ENCODE measurements at regions not wholly inside any gene's neighbourhood (a gene's known extent, or its start where the extent isn't known, plus 50 kb on each side); places are given as distances from the start of the nearest gene placed in this dataset.

DNA sequence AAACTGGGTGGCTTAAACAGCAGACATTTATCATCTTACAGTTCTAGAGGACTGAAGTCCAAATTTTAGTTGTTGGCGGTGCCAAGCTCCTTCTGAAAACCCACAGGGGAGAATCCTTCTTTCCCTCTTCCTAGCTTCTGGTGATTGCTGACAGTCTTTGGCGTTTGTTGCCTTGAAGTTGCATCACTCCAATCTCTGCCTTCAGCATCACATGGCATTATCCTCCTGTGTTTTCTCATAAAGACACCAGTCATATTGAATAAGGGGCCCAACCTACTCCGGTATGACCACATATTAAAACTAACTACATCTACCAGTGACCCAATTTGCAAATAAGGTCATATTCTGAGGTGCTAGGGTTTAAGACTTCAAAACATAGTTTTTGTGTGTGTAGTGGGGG lies 472.1 kb upstream of the IGFBP3 start:
- ATAC-seq: no peak

DNA sequence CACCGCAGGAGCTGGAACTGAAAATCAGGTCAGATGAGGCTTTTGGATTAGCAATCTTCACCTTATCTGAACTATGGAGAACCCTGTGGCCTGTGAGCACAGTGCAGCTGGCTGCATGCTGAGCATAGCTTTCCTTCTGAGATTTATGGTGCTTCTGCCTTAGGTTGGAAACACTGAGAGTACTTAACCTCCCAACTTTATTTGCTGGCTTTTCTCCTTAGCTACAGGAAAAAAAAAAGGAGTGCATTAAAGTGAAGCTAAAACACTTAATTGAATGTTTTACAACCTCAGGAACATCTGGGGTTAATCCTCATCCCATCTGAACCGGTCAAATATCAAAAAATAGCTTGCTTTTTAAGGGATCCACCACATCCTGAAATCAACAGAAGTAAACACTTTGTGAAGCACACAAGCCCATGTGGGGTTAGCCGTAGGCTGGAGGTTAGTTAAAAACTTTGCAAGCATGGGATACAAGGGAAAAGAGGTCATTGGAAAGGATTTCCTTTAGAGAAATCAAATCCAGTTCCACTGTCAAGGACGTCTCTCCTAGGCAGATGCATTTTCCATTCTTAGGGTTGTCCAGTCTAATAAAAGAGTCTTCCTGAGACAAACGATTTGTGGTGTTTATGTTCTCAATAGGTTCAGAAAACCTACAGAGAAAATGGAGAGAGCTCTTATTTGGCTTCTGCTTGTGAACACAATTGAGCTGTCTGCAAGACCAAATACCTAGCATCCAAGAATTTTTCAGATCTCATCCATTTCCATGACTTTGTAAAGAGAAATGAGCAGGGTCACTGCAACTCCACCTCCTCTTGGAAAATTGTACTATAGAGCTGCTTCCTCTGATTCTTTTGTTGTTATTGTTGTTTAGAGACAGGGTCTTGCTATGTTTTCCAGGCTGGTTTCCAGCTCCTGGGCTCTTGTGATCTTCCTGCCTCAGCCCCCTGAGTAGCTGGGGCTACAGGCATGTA lies 470.4 kb upstream of the IGFBP3 start:
- no peak for ATAC-seq

DNA sequence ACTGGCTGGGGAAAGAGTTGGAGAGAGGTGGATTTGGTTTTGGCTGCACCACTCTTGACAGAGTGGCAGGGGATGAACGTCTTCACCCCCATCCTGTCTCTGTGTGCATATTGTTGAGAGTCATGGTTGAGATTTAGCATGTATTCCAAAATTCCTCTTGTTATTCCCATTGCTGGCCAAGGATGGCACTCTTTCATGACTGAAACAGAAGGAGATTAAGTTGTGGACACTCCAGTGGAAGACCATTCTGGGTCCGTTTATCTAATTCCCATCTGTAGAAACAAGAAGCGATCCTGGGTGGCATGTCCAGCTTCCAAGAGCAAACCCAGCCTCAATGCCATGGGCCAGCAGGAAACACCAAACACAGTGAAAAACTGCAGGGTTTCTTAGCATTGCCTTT lies 469.0 kb upstream of the IGFBP3 start:
- no peak for ATAC-seq

DNA sequence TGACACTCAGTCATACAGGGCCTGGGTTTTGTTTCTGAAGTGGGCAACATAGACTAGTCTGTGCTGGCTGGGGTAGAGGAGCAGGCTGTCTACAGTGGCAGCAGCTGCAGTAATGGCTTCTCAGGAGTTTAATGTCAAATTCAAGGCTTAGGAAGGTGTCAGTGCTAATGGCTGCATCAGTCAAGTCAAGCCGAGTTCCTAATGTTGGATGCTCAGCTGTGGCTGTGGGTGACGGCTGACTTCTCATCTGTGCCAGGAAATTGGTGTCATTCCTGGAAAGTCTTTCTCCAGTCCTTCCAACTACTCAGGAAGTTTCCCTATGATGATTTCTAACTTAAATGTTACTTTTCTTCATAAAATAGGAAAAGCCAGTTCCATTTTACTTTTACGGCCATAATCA lies 468.1 kb upstream of the IGFBP3 start:
- ATAC-seq: no peak

DNA sequence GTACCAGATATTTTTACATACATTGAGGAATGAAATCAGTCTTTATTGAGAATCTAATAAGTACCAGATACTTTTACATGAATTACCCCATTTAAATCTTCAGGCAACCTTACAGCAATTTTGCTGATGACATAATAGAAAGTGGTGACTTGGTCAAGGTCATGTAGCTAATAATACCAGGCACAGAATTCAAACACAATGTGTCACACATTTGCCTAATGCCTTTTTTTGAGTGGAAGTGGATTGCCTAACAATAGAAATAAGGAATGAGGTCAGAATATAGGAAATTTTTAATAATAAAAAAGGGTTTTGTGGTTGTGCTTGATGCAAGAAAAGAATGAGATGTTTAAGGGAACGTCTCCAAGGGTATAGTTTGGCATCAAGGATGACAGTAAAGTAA lies 466.6 kb upstream of the IGFBP3 start:
- ATAC-seq: no peak

DNA sequence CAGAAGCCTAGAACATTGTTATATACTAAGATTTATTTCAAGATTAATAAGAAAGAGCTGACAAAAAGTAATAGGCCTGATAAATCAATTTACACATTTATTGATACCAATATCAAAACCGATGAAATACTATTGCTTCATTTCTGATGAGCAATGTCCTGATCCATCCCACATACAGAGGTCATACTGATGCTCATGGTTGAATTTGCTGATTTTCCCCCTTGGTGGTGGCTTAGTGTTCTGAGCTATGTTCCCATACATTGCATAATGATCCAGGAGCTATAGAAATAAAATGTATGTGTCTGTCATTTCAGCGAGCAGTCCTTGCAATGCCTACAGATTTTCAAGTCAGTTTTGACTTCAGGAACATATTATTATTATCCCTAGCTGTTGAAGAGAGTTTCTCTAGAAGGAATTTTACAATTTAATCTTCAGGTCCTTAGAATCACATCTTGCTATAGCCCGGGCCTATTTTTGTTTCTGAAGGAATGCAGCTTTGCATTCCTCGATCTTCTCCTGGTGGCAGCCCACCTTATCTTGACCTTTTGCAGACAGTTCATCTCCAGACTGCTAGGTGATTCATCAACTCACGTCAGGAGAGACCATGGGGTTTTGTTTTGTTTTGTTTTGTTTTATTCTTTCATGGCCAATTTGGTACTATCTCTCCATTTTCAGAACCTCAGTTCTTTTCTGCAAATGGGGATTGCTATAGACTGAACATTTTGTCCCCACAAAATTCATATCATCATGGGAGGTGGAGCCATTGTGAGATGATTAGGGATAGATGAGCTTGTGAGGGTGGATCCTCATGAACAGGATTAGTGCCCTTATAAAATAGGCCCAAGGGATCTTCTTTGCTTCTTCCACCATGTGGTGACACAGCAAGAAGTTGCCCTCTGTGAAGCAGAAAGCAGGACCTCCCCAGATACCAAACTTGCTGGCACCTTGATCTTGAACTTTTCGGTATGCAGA lies 465.6 kb upstream of the IGFBP3 start:
- ATAC-seq: no peak

DNA sequence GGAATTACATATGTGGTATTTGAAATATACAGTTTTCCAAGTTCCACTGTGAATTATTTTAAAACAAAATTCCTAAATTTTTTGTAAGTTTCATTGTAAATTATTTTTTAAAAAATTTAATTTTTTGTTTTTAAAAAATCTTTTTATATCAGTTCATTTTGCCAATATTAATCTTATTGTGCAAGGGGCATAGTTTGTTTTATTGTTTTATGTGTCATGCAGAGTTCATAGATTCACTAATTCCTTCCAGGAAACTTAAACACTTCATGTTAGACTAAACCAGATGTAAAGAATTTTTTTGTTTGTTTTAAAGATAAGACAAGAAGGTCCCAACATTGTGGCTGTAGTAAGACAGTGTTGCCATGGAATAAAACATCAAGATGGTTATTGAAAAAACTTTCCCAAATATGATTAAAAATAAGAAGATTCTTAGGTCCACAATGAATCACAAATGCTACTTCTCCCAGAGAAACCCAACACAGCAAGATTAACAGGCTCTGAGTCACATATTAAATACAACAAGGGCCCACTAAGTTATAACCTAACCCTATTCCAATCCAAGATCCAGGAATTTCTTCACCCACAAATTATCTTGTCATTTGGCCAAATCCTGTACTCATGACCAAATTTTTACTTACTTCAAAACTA lies 464.7 kb upstream of the IGFBP3 start:
- ATAC-seq: no peak

DNA sequence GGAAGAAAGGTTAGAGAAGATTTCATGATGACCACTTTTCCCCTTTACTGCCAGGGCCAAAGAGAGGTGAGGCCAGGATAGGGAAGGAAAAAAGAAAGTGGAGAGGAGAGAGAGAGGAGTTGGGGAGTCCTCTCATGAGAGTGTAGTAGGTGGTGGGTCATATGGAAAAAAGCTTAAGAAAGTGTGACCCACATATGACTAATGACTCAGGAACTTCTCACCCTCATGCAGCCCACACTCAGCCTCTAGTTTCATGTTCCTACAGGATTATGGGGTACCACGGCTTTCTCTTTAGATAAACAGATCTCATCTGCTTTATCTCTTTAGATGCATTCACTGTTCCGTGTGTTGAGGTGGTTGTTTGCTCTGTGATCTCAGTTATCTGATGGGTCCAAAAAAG lies 462.5 kb upstream of the IGFBP3 start:
- ATAC-seq: no peak

DNA sequence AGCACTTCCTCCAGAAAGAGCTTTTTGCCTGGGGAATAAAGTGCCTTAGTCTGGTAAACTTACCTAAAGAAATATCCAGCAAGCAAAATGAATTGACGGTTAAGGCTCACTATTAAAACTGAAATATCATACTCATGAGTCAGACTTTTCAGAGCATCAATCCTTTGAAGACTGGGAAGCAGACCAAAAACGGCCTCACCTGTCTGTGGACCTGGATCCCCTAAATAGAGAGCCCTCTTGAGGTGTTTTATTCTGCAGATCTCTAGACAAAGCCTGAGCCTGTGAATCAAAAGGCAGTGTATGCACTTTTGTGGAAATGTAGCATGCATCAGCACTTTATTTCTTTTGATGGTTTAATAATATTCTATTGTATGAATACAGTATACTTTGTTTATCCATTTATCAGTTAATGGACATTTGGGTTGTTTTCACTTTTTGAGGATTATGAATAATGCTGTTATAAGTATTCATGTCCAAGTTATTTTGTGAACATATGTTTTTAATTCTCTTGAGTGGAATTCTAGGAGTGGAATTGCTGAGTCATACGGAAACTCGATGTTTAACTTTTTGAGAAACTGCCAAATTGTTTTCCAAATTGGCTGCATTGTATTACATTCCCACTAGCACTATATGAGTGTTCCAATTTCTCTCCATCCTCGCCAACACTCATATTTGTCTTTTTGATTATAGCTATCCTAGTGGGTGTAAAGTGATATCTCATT lies 449.0 kb upstream of the IGFBP3 start:
- no peak for ATAC-seq

DNA sequence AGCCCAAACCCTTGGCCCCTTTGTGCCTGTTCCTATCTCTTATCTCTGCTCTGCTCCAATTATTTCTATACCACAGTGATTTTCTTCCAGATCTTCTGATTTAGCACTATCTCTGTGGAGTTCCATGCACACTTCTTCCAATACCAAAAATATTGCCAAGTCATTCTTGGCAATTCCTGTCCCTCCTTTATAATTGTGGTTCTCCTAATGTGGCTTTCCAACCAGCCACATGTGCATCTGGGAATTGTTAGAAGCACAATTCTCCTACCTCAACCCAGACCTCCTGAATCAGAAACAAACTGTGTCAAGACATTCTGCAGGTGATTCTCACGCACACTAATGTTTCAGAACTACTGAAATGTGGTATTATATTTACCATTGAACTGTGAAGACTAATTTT lies 447.8 kb upstream of the IGFBP3 start:
- no peak for ATAC-seq

DNA sequence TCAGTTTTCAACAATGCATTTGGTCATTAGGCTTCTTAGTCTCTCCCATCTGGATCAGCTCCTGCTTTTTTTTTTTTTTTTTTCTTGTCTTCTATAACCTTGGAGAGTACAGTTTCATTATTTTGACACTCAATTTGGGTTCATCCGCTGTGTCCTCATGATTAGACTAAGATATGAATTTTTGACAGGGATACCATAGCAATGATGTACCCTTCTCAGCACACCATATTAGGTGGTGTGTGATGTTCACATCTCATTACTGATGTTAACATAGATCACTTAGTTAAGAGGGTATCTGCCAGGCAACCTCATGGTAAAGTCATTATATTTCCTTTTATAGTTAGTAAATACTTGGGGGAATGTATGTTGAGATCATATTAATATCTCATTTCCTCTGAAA lies 445.5 kb upstream of the IGFBP3 start:
- ATAC-seq: no peak

DNA sequence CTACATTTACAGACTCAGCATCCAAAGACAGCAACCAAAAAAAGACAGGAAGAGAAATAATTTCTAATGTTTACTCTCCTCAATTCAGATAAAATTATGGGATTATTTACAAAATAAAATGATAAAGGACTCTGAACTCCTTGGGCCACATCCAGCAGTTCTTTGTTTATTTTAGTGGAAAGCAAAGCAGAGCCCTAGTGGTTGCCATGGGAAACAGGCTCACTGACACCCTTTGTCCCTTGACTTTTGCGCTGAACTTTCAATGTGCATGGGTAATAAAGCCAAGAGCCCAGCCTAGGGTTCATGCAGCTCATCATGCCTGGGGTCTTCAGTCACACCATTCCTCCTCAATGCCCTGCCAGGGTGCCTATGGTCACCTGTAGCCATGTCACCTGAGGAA lies 442.6 kb upstream of the IGFBP3 start:
- no peak for ATAC-seq

DNA sequence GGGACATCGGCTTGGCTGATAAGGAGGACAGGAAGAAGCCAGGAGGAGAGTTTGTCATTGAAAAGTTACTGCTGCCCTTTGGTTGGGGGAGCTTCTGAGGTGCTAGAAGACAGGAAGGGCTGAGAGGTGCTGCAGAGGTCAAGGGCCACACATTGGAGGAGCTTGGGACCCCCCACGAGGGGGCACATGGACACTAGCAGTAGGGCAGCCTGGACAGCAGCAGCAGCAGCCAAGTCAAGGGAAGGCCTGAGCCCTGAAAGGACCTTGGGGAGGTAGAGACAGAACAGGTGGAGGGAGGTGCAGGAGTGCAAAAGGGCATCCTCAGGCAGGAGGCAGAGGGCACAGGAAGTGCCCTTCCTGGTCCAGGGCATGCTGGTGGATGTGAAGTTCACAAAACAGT lies 439.7 kb upstream of the IGFBP3 start:
- peak in 1 of 2 donors; percentile 21 for ATAC-seq

DNA sequence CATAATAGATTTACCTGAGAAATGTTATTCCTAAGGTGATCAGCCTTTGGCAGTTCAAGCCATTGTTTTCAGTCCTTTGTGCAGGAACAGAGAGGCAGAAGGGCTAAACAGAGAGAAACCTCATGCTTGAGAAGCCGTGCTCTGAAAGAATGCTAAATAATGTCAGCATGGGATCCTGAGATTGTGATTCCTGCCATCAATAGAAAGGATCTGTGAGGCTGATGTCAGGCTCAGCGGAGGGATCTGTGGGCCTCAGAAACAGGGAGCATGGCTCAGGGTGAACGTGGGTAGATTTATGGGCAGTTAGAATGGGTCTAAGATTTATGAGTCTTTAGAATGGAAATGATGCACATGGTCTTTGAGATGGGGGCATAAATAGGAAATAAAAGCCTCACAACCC lies 439.2 kb upstream of the IGFBP3 start:
- no peak for ATAC-seq

DNA sequence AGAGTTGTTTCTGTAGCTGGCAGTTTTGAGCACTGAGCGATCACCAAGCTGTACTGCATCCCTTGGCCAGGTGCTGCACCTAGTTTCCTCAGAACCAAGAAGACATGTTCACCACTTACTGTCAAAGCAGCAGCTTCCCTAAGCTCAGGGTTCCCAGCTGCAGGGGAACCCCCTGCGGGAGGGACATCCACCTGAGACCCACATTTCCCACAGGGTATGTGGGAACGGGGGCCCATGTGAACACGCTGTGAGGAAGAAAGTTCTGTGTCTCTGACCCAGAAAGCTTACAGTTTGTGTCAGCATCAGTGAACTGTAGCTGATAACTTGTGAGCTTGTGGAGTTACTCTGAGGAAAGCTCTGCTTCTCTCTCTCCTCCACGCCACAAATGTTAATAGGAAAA lies 436.8 kb upstream of the IGFBP3 start:
- ATAC-seq: no peak

DNA sequence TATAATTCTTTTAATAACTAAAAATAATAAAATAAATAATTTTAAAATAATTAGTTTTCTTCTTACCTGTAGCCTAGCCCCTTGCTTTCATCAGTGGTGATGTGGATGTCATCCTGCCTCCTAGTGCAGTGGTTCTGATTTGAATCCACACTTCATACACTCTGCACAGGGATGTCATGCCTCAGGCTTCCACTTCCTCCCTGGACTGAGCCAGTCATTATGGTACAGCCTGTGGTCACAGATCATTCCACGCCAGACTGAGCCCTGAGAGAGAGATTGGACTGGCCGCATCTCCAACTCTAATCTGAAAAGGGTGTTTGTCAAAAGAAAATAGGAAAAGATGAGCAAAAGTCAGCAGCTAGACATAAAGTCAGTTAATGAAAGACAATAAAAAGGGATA lies 436.2 kb upstream of the IGFBP3 start:
- no peak for ATAC-seq

DNA sequence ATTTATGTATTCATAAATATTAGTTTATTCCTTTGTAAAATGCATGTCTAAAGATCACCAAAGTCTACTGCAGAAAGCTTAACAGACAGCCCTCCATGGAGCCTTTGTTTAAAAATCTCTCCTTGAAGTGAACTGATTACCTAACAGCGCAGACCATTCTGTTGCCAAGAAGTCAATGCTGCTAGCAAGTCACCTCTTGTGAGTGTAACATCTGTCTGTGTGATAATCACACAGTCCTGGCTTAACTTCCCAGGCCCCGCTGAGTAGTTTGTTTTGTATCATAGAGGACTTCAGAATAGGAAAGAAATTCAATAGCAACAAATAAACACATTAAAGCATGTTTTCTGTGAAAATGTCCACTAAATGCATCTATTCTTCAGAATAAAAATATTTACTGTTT lies 435.3 kb upstream of the IGFBP3 start:
- ATAC-seq: no peak

DNA sequence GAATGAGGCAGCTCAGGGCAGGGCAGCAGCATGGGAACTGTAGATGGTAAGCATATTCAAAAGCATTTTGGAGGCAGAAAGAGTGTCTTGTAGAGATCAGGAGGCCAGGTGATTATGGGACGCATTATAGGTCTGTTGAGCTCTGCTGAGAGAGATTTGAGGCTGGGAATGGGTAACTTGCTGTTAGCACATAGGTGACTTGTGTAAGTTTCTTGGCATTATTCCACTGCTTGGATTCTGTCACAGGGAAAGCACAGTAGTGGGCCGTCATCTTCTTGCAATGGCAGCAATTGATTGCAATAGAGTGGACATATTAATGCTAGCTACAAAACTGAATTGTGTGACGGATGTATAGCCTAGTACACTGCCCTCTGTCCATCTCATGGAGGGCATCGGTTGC lies 434.3 kb upstream of the IGFBP3 start:
- no peak for ATAC-seq

DNA sequence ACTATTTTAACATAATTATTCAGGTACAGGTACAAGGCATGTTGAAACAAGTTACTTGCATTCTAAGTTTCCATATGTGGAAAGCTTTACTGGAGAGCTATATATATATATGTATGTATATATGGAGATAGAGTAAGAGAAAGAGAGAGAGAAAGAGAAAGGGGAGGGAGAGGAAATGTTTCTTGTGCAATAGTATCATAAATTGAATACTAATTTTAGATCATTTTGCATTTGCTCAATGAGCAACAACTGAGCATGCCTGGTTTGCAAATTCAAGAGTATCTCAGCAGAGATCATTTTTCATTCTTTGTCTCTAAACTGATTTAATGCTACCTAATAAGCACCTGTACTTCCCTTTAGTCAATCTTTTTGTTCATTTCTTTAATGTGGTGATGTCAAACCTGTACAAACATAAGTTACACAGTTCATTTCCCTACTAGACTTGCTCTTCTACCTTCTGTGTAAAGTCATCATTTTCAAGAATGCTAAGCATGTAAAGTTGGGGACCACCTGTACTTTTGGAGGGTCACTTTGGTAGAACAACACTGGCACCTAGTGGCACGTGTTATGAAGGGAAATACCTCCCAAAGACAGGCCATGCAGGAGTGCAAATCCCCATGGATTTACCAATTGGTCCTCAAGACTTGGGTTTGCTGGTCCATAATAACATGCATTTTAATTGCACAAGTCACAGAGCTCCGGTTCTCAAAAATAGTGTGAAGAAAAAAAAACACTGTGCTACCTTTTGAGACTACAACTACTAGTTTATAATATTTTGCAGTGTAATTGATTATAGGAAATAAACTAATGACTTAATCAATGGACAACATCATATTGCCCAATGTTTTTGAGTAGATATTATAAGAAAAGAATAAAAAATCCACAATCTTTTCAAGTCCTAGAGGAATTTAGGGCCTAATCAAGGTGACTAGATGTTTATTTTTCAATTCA lies 431.2 kb upstream of the IGFBP3 start:
- no peak for ATAC-seq

DNA sequence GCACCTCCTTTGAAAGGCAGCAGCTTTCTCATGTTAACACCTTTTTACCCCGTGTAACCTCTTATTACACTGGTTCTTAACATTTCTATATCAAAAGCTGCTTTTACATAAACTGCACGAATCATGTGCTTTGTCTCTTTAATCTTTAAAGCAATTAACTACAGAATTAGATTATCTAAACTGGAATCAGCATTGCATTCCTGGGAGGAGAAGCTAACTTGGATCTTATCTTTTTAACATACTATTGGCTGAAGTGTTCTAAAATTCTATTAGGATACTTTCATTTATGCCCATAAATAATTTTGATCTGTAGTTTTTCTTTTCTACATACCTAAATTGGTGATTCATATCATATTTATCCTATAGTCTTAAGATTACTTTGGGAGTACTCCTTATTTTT lies 428.4 kb upstream of the IGFBP3 start:
- no peak for ATAC-seq

DNA sequence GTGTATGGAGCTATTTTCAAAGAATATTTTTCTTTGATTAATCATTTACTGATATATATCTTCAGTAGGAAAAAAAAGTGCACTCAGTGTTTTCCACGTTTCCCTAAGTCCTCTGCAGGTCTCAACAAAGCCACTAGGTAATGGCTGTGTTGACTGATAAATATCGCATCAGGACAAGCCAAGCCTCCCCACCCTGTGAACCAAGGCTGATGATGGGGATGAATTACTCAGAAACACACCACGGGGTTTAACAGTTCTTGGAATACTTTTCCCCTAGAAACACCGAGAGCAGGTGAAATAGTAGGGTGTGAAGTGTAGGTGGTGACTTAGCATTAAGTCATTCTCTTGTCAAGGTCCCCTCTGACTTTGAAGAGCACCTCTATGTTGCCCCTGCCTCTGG lies 423.5 kb upstream of the IGFBP3 start:
- no peak for ATAC-seq
